Choroid plexus epithelial cell (primary cell): ENCODE measurements at regions not wholly inside any gene's neighbourhood (a gene's known extent, or its start where the extent isn't known, plus 50 kb on each side); places are given as distances from the start of the nearest gene placed in this dataset.
A peak's percentile ranks its signal among the peaks of the same experiment; 100 is the strongest.

Experiments used
- DNase-seq: peaks from one replicate; pipeline ENCODE4 v3.0.0-alpha.2; 2010; ENCODE audit warnings: low read depth
- H3K4me3 ChIP-seq: 2 replicates; pipeline ENCODE4 v1.5.1; 2011; ENCODE audit warnings: low read depth, mild to moderate bottlenecking, control low read depth, low read length, moderate library complexity
- CTCF ChIP-seq: conservative IDR thresholded peaks from 2 replicates; pipeline ENCODE4 v1.5.1; 2011; ENCODE audit warnings: low read depth, mild to moderate bottlenecking, control low read depth, inconsistent platforms, low read length, moderate library complexity

GRCh38 chr2:47650001-47650535 is 79.3 kb upstream of the KCNK12 start:
- H3K4me3 ChIP-seq, result no peak overlapping the region
- DNase-seq, result no peak
- no peak for TF ChIP-seq CTCF

- no peak for TF ChIP-seq CTCF
Observed at GRCh38 chr2:47645246-47645645, 74.5 kb upstream of the KCNK12 start.

GRCh38 chr2:47644351-47644750 is 73.6 kb upstream of the KCNK12 start:
- DNase-seq, result no peak
- TF ChIP-seq CTCF, result no peak

More at GRCh38 chr2:47645246-47645645, 74.5 kb upstream of the KCNK12 start:
- no peak for DNase-seq
- no peak overlapping the region for H3K4me3 ChIP-seq

GRCh38 chr2:47641366-47641765 is 70.6 kb upstream of the KCNK12 start:
- DNase-seq, result no peak
- no peak for TF ChIP-seq CTCF
- H3K4me3 ChIP-seq, result no peak overlapping the region

More at GRCh38 chr2:47644351-47644750, 73.6 kb upstream of the KCNK12 start:
- H3K4me3 ChIP-seq, result no peak overlapping the region

- DNase-seq, result no peak
- TF ChIP-seq CTCF, result no peak
- H3K4me3 ChIP-seq, result no peak overlapping the region
Observed at GRCh38 chr2:47640356-47640755, 69.6 kb upstream of the KCNK12 start.

- no peak overlapping the region for H3K4me3 ChIP-seq
- no peak for TF ChIP-seq CTCF
- DNase-seq, result peak; percentile 8
Observed at GRCh38 chr2:47639467-47639866, 68.7 kb upstream of the KCNK12 start.

- TF ChIP-seq CTCF, result no peak
- no peak for DNase-seq
Observed at GRCh38 chr2:47638430-47638829, 67.6 kb upstream of the KCNK12 start.

More at GRCh38 chr2:47638430-47638829, 67.6 kb upstream of the KCNK12 start:
- H3K4me3 ChIP-seq, result no peak overlapping the region
